ENCODE measurements at regions not wholly inside any gene's neighbourhood (a gene's known extent, or its start where the extent isn't known, plus 50 kb on each side); places are given as distances from the start of the nearest gene placed in this dataset.

DNA sequence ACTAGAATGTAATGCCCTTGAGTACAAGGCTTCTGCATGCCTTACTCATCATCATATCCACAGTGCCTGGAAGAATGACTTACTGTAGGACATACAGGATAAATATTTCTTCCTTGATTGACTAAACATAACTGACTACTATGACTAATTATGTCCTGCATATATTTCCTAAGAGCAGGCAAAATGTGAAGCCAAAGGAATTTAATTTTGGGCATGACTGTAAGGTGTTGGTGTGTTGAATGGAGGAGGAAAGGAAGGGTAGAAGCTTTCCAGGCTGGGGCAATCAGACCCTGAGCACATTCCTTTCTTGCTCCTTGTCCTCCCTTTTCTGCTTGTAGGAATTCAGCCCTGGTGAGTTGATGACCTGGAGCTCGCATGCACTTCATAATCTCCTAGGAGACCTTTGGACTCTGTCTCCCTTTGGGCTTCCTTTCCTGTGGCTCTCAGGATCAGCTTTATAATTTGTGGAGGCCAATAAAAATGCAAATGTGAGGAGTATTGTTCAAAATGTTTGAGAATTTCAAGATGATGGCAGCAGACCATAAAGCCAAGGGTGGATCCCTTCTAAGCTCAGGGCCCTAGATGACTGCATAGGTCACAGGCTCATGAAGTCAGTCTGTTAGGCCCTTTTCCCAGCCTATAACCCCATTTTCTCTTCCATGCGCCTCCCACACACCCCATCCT is 174.0 kb downstream of the HMHB1 start:
- H2AFZ ChIP-seq (ENCODE audit: low read length): no peak overlapping the region
- no peak overlapping the region for H3K4me3 ChIP-seq (ENCODE audit: low read length)
- no peaks in the 10 kb centered on the region for H3K9me3 ChIP-seq (ENCODE audit: low read length)
- H3K9me2 ChIP-seq (replicated peaks; ENCODE audit: insufficient read depth, low read length): no peaks in the 10 kb centered on the region
- H3K9ac ChIP-seq (ENCODE audit: low read length): no peak overlapping the region
- H4K20me1 ChIP-seq (ENCODE audit: insufficient read depth, low read depth, low read length): no peaks in the 10 kb centered on the region
- DNase-seq: no peak
- no peaks in the 10 kb centered on the region for H3K79me2 ChIP-seq (ENCODE audit: low read length)
- H3K4me2 ChIP-seq (ENCODE audit: low read depth, low read length, poor library complexity, severe bottlenecking): no peak overlapping the region
- H3K27me3 ChIP-seq (ENCODE audit: low read length): no peaks in the 10 kb centered on the region
- no peaks in the 10 kb centered on the region; the same call in 1 of the 2 replicates for H3K4me1 ChIP-seq (ENCODE audit: low read length)
- H3K36me3 ChIP-seq (ENCODE audit: insufficient read depth, low read length): no peaks in the 10 kb centered on the region
- H3K27ac ChIP-seq (ENCODE audit: low read length): no peak overlapping the region

DNA sequence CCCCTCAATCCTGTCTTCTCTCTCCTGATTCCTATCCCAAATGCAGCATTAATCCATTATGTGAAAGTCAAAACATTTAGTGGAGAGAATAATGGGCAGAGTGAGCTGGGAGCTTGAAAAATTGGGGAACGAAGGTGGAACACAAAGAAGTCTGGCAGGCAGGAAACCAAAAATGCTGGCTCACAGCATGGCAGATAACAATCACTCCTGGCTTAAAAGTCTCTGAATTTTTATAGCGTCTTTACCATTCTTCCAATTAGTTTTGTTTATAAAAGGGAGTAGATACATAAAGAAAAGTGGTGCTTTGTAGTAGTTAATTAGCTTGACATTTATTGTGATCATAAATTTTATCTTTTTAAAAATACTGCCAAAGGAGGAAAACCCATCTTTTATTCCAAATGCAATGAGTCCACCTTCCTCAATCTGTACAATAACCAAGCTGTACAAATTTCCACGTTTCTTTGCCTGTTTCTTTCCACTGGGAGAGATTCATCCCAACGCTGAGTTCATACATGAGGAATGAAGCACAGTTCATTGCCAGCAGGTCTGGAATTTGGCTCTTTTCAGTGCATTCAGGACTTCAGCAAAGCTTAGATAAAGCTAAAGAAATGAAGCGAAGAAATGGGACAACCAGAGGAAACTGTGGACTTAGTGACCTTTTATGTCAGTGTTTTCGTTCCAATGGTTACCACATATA is 174.7 kb downstream of the HMHB1 start:
- no peak overlapping the region for H3K4me2 ChIP-seq (ENCODE audit: low read depth, low read length, poor library complexity, severe bottlenecking)
- no peak overlapping the region for H3K4me3 ChIP-seq (ENCODE audit: low read length)
- no peak overlapping the region for H2AFZ ChIP-seq (ENCODE audit: low read length)
- no peak overlapping the region for H3K9ac ChIP-seq (ENCODE audit: low read length)
- H3K4me1 ChIP-seq (ENCODE audit: low read length): no peaks in the 10 kb centered on the region; the same call in 1 of the 2 replicates
- H4K20me1 ChIP-seq (ENCODE audit: insufficient read depth, low read depth, low read length): no peaks in the 10 kb centered on the region
- H3K9me2 ChIP-seq (replicated peaks; ENCODE audit: insufficient read depth, low read length): no peaks in the 10 kb centered on the region
- H3K79me2 ChIP-seq (ENCODE audit: low read length): no peaks in the 10 kb centered on the region
- no peaks in the 10 kb centered on the region for H3K27me3 ChIP-seq (ENCODE audit: low read length)
- no peaks in the 10 kb centered on the region for H3K9me3 ChIP-seq (ENCODE audit: low read length)
- H3K36me3 ChIP-seq (ENCODE audit: insufficient read depth, low read length): no peaks in the 10 kb centered on the region
- no peak overlapping the region for H3K27ac ChIP-seq (ENCODE audit: low read length)
- no peak for DNase-seq

DNA sequence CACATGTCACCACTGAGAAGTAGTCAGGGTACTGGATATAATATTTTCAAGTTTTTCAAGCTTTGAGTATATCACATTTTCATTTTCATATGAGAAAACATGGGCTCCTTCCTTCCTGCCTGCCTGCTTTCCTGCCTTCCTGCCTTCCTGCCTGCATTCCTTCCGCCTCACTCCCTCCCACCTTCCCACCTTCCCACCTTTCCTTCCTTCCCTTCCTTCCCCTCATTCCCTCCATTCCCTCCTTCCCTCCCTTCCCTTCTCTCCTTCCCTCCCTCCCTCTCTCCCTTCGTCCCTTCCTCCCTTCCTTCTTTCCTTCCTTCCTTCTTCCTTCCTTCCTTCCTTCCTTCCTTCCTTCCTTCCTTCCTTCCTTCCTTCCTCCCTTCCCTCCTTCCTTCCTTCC is 175.3 kb downstream of the HMHB1 start:
- Histone ChIP-seq H3K4me1 (ENCODE audit: low read length) (no peaks in the 10 kb centered on the region; the same call in 1 of the 2 replicates), H3K9ac (ENCODE audit: low read length) (no peak overlapping the region), H3K9me2 (replicated peaks; ENCODE audit: insufficient read depth, low read length) (no peaks in the 10 kb centered on the region), H3K36me3 (ENCODE audit: insufficient read depth, low read length) (no peaks in the 10 kb centered on the region), H2AFZ (ENCODE audit: low read length) (no peak overlapping the region), H3K4me2 (ENCODE audit: low read depth, low read length, poor library complexity, severe bottlenecking) (no peak overlapping the region), H4K20me1 (ENCODE audit: insufficient read depth, low read depth, low read length) (no peaks in the 10 kb centered on the region), H3K9me3 (ENCODE audit: low read length) (no peaks in the 10 kb centered on the region), H3K79me2 (ENCODE audit: low read length) (no peaks in the 10 kb centered on the region), H3K4me3 (ENCODE audit: low read length) (no peak overlapping the region), H3K27ac (ENCODE audit: low read length) (no peak overlapping the region), H3K27me3 (ENCODE audit: low read length) (no peaks in the 10 kb centered on the region)
- no peak for DNase-seq

DNA sequence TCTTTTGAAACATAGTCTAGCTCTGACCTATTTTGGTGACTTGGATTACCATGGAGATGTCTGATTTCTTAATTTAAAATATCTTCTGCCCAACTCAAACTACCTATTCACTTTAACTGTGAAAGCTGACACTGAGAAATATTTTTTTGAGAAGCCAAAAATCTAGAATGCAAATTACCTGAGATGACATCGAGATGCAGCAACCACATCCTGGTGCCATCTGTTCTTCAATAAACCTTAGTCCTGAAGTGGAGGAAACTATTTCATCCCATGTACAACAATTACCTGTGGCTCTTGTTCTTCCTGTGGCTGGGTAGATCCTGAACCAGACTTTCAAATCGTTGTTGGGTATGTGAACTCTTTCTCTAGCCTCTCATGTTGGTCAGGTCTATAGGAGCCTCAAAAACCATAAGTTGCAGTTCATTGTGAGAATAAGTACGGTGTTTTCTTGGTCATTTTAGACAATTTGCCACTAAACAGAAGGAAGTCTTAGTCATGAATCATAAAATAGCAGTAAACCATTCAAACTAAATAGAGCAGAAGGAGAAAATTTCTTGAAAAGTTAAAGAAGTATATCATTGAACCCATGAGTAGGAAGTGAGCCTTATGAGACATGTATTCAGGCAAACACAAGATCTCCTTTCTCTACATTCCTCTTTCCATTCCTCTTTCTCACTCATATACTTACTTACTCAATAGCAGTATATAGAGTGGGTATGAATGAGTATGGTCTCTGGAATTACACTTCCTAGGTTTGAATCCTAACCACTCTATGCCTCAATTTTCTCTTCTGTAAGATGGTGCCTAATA is 176.0 kb downstream of the HMHB1 start:
- Histone ChIP-seq H3K27me3 (ENCODE audit: low read length) (no peaks in the 10 kb centered on the region), H3K4me3 (ENCODE audit: low read length) (no peak overlapping the region), H3K9ac (ENCODE audit: low read length) (no peak overlapping the region), H3K79me2 (ENCODE audit: low read length) (no peaks in the 10 kb centered on the region), H3K4me1 (ENCODE audit: low read length) (no peaks in the 10 kb centered on the region; the same call in 1 of the 2 replicates), H3K36me3 (ENCODE audit: insufficient read depth, low read length) (no peaks in the 10 kb centered on the region), H3K9me3 (ENCODE audit: low read length) (no peaks in the 10 kb centered on the region), H2AFZ (ENCODE audit: low read length) (no peak overlapping the region), H4K20me1 (ENCODE audit: insufficient read depth, low read depth, low read length) (no peaks in the 10 kb centered on the region), H3K4me2 (ENCODE audit: low read depth, low read length, poor library complexity, severe bottlenecking) (no peak overlapping the region), H3K9me2 (replicated peaks; ENCODE audit: insufficient read depth, low read length) (no peaks in the 10 kb centered on the region), H3K27ac (ENCODE audit: low read length) (no peak overlapping the region)
- DNase-seq: no peak

DNA sequence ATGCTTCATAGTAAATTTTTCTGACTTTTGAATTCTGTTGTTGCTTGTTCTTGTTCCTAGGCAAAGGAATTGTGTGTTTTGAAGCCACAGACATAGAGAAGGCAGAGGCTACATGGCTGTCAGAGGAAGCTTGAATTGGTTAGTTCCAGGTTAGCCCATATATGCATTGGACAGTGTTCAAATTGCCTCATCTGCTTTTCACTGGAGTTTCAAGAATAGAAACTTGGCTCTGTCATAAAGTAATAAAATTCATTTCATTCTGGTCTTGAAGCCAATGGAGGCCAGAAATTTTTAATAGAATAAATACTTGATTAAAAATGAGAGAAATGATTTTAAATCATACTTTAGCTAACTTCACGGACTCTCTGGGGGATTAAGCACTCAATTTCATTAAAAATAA is 178.0 kb downstream of the YIPF5 start:
- Histone ChIP-seq H2AFZ (ENCODE audit: low read length) (no peak overlapping the region), H3K9me3 (ENCODE audit: low read length) (no peaks in the 10 kb centered on the region), H3K9ac (ENCODE audit: low read length) (no peak overlapping the region), H3K9me2 (replicated peaks; ENCODE audit: insufficient read depth, low read length) (no peaks in the 10 kb centered on the region), H3K4me2 (ENCODE audit: low read depth, low read length, poor library complexity, severe bottlenecking) (no peak overlapping the region), H3K4me3 (ENCODE audit: low read length) (no peak overlapping the region), H3K27me3 (ENCODE audit: low read length) (no peaks in the 10 kb centered on the region), H4K20me1 (ENCODE audit: insufficient read depth, low read depth, low read length) (no peaks in the 10 kb centered on the region), H3K36me3 (ENCODE audit: insufficient read depth, low read length) (no peaks in the 10 kb centered on the region), H3K27ac (ENCODE audit: low read length) (no peak overlapping the region), H3K79me2 (ENCODE audit: low read length) (no peaks in the 10 kb centered on the region), H3K4me1 (ENCODE audit: low read length) (no peaks in the 10 kb centered on the region; the same call in 1 of the 2 replicates)
- no peak for DNase-seq

DNA sequence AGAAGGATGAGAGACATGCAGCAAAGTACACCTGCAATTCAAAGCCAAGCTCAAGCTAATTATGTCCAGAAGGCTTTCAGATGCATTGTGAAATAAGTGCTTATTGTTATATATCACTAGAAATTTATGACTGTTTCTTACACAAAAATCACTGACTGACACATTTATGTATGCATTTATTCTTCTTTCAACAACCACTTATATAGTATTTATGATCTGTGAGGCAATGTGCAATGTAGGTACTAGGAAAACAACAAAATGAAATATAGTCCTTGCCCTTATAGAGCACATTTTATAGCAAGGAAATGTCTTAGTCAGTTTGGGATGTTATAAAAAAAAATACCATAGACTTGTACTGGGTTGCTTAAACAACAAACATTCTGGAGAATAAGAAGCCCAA is 167.6 kb downstream of the YIPF5 start:
- H3K27ac ChIP-seq (ENCODE audit: low read length): no peak overlapping the region
- no peaks in the 10 kb centered on the region for H3K27me3 ChIP-seq (ENCODE audit: low read length)
- no peaks in the 10 kb centered on the region for H3K9me3 ChIP-seq (ENCODE audit: low read length)
- DNase-seq: no peak
- H3K4me1 ChIP-seq (ENCODE audit: low read length): no peaks in the 10 kb centered on the region
- H3K4me3 ChIP-seq (ENCODE audit: low read length): no peak overlapping the region
- H3K79me2 ChIP-seq (ENCODE audit: low read length): no peaks in the 10 kb centered on the region
- no peaks in the 10 kb centered on the region for H3K36me3 ChIP-seq (ENCODE audit: insufficient read depth, low read length)
- H2AFZ ChIP-seq (ENCODE audit: low read length): no peak overlapping the region
- H4K20me1 ChIP-seq (ENCODE audit: insufficient read depth, low read depth, low read length): no peaks in the 10 kb centered on the region
- no peak overlapping the region for H3K9ac ChIP-seq (ENCODE audit: low read length)
- no peak overlapping the region for H3K4me2 ChIP-seq (ENCODE audit: low read depth, low read length, poor library complexity, severe bottlenecking)
- H3K9me2 ChIP-seq (replicated peaks; ENCODE audit: insufficient read depth, low read length): no peaks in the 10 kb centered on the region

DNA sequence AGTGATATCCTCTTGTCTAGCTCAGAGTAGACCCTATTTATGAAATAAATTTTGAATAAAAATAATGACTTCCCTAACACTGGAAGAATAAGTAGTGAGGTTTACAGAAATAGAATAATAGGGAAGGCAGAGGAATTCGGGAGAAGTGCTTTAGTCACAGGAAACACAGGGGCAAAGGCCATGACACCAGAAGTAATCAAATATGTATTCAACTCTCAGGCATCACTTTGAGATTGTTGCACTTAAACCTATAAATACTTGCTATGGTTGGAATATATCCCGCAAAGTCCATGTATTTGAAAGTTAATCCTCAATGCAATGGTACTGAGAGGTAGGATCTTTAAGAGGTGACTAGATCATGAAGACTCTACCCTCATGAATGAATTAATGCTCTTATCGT is 166.8 kb downstream of the YIPF5 start:
- Histone ChIP-seq H3K36me3 (ENCODE audit: insufficient read depth, low read length) (no peaks in the 10 kb centered on the region), H3K4me1 (ENCODE audit: low read length) (no peaks in the 10 kb centered on the region), H3K79me2 (ENCODE audit: low read length) (no peaks in the 10 kb centered on the region), H3K9ac (ENCODE audit: low read length) (no peak overlapping the region), H3K9me3 (ENCODE audit: low read length) (no peaks in the 10 kb centered on the region), H3K9me2 (replicated peaks; ENCODE audit: insufficient read depth, low read length) (no peaks in the 10 kb centered on the region), H4K20me1 (ENCODE audit: insufficient read depth, low read depth, low read length) (no peaks in the 10 kb centered on the region), H3K4me3 (ENCODE audit: low read length) (no peak overlapping the region), H3K27me3 (ENCODE audit: low read length) (no peaks in the 10 kb centered on the region), H3K27ac (ENCODE audit: low read length) (no peak overlapping the region), H2AFZ (ENCODE audit: low read length) (no peak overlapping the region), H3K4me2 (ENCODE audit: low read depth, low read length, poor library complexity, severe bottlenecking) (no peak overlapping the region)
- DNase-seq: no peak

DNA sequence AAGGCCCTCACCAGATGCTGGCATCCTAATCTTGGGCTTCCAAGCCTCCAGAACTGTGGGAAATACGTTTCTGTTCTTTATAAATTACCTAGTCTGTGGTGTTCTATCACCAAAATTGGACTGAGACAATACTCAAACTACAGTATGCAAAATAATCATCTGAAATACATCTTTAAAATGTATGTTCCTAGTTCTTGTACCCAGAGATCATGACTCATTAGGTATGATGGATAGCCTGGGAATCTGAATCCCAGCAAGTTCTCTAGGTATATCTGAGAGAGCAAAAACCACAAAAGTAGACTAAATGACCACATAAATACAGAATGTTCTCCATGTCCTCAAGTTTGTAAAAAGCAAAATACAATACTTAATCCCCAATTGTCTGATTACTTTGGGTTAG is 166.3 kb downstream of the YIPF5 start:
- H4K20me1 ChIP-seq (ENCODE audit: insufficient read depth, low read depth, low read length): no peaks in the 10 kb centered on the region
- no peaks in the 10 kb centered on the region for H3K36me3 ChIP-seq (ENCODE audit: insufficient read depth, low read length)
- no peaks in the 10 kb centered on the region for H3K79me2 ChIP-seq (ENCODE audit: low read length)
- H3K4me2 ChIP-seq (ENCODE audit: low read depth, low read length, poor library complexity, severe bottlenecking): no peak overlapping the region
- no peak overlapping the region for H3K27ac ChIP-seq (ENCODE audit: low read length)
- H3K9me3 ChIP-seq (ENCODE audit: low read length): no peaks in the 10 kb centered on the region
- no peak overlapping the region for H3K4me3 ChIP-seq (ENCODE audit: low read length)
- DNase-seq: no peak
- H3K27me3 ChIP-seq (ENCODE audit: low read length): no peaks in the 10 kb centered on the region
- H3K4me1 ChIP-seq (ENCODE audit: low read length): no peaks in the 10 kb centered on the region
- H2AFZ ChIP-seq (ENCODE audit: low read length): no peak overlapping the region
- no peak overlapping the region for H3K9ac ChIP-seq (ENCODE audit: low read length)
- no peaks in the 10 kb centered on the region for H3K9me2 ChIP-seq (replicated peaks; ENCODE audit: insufficient read depth, low read length)
